GM18868 (cell line): ENCODE measurements at regions not wholly inside any gene's neighbourhood (a gene's known extent, or its start where the extent isn't known, plus 50 kb on each side); places are given as distances from the start of the nearest gene placed in this dataset.

Experiments
- ATAC-seq: cut with Tn5 transposase; IDR thresholded peaks from one replicate; pipeline ENCODE4 v1.9.1; 2021; ENCODE audit warnings: mild to moderate bottlenecking, moderate library complexity; ENCODE audit not compliant: unreplicated experiment

DNA sequence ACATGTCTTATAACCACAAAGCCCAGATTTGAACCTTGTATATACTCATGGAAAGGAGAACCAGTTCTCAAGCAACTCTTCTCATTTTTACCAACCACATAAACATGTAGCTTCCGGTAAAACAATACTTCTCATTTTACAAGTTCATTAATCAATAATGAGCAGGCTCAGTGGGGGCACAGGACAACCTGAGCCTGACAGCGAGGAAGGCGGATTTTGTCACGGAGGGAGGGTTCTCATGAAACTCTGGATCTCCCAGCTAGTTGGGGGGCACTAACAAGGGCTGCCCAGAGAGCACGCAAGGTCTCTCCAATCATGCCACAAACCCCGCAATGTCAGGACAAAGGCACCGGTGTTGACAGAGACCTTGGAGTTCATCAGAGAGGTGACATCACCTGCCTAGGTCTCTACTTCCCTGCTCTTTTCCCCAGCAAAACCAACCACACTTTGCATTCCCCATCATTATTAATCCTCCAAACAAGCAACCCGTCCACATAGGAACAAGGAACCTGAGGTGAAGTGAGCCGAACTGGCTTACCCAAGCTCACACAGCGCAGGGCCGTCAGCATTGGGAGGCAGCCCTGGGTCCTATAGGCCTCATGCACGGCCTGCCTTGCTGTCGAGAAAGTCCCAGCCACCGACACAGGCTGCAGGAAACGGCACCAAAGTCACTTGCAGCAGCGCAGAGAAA lies 192.1 kb upstream of the KLF14 start:
- no peak for ATAC-seq

DNA sequence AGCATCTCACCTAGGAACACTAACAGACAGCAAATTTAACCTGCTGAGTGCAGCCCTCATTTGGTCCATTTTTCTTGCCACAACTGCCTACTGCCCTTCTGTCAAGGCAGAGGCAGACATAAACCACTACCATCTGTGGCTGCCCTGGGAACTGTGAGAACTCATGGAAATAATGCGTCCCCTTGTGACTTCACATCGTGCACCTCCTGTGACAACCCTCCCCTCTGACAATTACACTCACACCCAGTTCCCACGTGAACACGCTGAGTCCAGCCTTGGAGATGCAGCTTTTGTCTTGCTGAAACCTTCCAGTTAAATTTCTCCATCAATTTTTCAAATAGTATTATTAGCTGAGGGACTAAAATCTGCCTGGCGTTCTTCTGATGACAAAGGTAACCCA lies 193.1 kb upstream of the KLF14 start:
- ATAC-seq, result no peak

DNA sequence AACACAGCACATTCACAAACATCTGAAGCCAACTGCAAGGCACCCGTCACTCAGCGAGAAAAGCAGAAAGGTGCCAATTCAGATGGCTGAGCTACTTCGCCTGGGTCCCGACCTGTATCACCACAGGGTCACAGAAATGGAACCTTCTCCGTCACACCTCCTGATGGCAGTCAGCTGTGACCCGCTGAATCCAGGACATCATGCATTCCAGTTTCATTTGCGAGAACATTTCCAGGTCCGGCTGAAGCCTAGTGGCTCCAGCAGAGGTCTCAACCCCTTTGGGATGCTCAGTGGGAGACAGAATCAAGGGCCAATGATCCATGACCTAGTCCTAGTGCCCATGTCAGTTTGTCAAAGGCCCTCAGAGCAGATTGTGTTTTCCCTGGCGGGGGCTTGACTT lies 193.6 kb upstream of the KLF14 start:
- ATAC-seq, result no peak

DNA sequence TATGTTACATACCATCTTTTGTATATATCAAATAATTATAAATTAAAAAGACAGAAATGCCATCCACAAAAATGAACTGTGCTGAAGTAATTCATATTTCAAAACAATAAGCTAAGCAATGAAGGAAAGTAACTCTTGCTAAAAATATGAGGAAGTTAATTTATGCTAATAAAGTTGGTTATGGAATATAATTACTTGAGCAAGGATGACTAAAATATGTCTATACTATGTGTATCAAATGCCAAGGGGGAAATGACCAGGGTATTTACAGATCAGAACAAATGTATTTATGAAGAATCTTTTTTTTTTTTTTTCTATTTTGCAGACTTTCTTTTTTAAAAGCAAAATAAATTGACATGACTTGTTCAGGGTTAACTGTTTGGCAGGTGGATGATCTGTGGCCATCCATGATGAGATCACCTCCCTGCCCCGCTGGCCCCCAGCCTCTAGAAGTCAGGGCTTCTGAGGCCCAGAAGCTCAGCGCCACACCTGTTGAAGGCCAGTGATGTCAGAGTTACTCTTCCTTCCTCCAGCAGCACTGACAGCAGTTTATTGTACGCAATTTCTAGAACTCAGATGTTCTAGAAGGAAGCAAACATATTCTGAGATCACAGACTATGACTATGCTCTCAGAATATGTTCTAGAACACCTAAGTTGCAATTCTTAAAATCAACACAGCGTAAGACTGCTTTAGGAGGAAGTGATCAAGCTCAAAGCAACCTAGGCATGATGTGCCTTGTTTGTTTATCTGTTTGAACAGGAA lies 196.1 kb upstream of the KLF14 start:
- no peak for ATAC-seq

DNA sequence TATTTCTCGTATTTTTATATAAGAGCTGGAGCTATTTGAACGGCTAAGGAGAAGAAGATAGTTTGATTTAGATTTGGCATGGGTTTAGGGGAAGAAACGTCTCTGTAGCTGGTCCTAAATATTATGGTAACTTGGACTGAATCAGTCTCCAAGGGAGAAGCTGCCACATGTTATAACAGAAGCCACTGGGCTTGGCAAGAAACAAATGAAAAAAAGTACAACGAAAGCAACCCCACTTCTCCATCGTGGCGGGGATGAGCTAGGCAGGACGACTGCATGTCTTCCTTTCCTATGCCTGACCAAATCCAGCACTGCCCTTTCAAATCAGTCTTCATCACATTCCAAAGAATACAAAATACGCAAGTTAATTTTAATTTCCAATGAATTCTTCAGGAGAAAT lies 196.7 kb upstream of the KLF14 start:
- ATAC-seq, result no peak

DNA sequence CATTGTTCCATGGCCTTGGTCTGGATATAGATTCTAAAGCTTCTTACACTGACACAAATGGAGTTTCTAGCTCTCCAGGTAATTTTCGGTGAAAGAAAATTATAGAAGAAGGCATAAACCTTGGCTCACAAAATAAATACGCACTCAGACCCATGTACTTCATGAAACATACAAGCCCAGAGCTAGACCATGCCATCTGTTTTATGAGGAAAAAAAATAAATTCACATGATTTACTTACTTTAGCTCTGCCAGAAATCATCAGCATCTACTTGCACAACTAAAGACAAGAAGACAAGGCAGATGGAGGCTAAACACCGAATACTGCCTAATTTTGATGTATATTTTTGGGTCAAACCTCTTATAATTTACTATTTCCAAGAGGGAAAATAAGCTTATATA lies 197.4 kb upstream of the KLF14 start:
- ATAC-seq, result no peak

DNA sequence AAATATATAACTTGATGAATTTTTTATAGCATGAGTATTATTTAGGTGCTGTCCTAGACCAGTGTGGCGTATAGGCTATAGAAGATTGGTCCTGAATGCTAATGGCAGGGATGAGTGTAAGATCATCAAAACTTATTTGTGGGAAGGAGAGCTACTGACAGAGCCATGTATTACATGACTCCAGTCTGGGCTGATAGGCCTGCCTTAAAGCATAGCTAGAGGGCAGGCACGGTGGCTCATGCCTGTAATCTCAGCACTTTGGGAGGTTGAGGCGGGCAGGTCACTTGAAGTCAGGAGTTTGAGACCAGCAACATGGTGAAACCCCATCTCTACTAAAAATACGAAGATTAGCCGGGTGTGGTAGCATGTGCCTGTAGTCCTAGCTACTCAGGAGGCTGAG lies 198.1 kb upstream of the KLF14 start:
- no peak for ATAC-seq

DNA sequence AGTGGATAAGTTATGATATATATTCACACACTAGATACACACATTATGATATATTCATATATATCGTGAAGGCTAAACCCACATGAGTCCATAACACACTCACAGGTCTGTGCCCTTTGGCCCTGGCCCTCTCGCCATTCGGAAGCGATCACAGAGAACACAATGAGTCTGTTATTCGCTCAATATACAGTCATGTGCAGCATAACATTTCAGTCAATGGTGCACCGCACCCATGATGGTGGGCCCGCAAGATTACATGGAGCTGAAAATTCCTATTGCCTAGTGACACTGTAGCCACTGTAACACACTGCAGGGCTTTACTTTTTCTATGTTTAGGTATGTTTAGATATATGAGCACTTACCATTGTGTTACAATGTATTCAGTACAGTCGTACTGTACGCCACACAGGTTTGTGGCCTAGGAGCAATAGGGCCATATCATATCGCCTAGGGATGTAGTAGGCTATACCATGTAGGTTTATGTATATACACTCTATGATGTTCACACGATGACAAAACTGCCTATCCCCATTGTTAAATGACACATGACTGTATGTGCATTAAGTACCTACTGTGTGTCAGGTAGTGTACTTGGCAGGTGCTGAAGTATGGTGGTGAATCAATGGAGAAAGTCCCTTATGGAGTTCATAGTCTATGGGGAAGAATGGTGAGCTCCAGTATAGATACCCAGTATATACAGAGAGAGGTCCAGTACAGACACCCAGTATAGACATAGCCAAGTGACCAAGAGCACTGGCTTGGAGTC lies 198.8 kb upstream of the KLF14 start:
- no peak for ATAC-seq

DNA sequence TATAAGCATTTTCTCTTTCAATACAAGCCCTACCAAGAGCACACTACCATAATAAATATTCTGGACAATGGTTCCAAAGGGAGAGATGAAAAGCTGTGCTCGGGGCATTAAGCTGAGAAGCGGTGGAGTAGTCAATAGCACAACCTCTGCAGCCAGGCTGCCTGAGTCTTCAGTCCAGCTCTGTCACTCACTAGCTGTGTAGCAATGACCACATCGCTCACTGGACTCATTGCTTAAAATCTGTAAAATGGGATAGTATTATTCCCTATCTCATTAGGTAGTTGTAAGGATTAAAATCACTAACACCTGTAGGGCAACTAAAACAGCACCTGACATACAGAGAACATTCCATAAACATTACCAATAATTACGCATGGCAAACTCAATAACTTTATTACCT lies 199.9 kb upstream of the KLF14 start:
- ATAC-seq, result no peak

DNA sequence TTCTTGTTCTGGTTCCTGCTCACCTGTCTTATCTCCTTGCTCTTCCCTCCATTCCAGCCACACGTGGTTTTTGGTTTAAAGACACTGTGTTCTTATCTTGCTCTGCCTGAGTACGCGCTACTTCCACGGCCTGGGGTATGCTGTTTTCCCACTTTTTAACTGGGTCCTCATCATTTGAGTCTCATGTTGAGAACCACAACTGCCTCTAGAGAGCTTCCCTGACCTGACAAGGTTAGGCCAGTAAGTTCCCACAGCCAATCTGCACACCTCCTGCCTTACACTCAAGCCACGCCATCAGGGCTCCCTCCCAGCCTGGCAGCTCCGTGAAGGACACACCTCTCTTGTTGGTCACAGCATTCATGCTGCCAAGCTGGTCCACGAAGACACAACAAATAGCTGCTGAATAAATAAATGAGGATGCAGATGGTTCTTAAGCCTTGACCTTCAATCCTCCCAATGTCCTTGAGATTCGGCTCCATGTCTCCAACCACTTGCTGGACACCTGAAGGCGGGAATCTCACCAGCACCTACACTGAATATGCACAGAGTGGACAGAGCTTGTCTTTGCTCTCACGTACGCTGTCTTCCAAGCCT lies 201.7 kb upstream of the KLF14 start:
- no peak for ATAC-seq

DNA sequence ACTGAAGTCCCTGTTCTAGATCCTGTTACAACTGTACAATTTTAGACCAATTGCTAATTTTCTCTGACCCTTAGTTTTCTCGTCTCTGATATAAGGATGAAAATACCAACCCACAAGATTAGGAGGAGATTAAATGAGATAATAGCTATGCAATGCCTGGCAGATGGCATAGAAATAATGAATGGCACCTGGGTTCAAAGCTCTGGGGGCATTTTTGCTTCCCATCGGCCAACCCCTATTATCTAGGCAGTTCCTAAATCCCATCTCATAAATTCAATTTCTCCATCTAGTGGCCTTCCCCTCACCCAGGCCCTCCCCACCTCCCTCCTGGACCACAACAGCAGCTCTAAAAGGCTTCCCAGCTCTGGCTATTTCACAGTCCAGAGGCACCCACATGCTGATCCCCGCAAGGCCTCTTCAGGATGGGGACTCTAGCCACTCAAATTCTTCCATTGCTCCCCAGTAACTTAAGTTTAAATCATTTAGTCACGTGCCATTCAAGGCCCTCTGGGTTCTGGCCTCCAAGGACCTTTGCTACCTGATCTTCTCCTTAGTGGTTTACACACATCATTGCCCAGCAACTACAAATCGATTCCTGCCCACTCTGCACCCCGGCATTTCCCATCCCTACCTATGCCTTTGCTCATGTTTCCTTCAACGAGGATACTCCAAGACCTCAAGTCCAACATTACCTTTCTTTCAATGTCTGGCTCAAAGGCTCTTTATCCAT lies 202.4 kb upstream of the KLF14 start:
- ATAC-seq, result no peak

DNA sequence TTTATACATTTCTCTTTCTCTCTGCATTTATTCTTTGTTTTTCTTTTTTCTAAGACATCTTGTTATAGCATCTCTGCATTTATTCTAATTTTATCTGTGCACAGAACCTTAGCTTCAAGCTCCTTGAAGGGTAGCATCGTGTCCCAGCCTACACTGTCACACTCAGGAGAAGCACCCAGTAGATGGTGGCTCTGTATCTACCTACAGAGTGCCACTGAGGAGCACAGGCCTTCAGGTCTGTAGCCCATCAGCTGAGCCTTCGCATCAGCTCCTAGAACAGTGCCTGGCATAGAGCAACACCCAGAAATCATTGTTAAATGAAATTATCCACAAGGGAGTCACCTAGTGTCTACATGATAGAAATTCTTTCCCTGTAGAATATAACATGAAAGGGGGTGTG lies 203.0 kb upstream of the KLF14 start:
- no peak for ATAC-seq

DNA sequence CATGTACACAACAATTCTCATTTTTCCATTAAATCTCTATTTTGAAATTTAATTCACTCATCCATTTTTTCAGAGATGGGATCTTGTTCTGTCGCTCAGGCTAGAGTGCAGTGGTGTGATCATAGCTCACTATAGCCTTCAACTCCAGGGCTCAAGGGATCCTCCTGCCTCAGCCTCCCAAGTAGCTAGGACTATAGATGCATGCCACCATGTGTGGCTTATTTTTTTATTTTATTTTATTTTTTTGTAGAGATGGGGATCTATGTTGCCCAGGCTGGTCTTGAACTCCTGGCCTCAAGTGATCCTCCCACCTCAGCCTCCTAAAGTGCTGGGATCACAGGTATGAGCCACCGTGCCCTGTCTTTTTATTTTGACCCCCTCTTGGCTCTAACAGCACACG lies 203.8 kb upstream of the KLF14 start:
- no peak for ATAC-seq

DNA sequence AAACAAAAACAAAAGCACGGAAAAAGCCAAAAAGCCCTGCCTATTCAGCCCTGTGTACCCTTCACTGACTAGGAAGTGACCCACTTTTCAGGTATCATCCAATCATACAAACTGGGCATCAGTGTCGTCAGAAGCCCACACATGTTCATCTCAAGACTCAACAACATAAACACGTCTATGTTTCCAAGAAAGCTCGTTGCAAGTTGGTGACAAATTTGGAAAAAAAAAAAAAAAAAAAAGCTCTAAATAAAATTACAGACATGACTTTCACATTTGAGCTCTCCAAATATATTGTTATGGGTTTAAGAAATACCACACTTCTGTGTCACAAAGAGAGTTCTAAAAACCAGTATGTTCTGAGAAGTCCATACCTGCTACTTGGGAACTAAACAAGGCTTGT lies 204.7 kb upstream of the KLF14 start:
- no peak for ATAC-seq

DNA sequence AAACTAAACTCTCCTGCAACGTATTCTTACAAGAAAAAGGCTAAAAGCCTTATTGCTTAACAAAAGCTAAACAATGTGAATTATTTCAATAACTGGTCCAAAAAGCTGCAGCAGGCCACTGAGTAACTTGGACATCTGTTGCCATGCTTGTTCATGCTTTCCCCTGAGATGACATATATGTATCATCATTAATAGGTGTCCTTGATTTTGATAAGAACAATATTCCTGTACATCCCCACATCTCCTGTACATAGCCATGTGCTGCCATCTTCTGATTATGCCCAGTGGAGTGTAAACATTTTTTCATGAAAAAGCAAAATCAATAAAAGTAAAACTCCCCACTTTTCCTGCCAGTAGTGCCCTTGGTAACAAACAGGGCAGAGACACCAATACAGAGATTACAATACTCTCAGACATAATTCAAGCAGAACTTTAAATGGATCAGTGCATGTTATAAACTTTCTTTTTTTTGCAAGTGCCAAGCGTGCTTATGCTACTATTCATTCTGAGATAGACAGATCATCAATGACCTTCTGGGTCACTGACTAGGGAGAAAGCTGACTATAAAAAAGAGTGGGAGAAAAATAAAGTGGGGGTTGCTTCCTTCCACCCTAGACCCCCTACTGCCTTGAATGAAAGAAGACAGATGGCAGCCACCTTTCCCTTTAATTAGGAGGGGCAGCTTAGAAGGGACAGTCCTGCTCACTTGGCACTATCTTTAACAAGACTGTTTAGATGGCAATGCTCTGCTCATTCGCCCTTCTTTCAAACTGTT lies 205.5 kb upstream of the KLF14 start:
- no peak for ATAC-seq

DNA sequence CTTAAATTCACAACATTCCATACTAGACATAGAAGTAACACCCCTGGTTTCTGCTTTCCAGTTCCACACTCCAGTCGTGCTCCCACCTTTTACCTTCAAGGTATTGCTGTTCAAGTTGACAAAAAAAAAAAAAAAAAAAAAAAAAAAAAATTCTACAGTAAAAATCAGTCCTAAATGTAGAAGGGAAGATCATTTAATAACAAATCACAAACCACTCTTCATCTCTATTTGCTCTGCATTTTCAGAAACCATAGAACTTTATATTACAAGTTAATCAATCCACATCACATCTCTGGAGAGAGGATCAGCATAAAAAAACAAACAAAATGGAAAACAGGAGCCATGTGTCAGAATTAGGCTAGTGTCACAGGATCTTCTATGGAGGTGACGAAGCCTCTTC lies 206.3 kb upstream of the KLF14 start:
- no peak for ATAC-seq

DNA sequence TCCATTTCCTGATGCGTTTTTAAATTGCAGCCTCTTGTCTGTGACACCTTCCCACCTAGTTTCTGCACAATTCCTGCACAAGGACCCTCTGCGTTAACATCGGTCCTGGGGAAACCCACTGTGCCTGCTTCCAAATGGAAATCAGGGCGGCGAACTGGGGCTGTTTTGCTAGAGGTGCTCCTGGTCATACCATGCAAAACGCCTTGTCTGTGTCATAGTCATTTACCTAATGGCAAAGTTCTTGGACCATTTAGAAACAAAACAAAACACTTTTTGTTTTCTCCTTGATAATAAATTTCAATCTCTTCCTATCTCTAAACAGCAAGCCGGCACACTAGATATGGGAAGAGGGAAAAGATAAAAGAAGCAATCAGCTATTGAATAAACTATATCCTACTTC lies 206.9 kb upstream of the KLF14 start:
- no peak for ATAC-seq

DNA sequence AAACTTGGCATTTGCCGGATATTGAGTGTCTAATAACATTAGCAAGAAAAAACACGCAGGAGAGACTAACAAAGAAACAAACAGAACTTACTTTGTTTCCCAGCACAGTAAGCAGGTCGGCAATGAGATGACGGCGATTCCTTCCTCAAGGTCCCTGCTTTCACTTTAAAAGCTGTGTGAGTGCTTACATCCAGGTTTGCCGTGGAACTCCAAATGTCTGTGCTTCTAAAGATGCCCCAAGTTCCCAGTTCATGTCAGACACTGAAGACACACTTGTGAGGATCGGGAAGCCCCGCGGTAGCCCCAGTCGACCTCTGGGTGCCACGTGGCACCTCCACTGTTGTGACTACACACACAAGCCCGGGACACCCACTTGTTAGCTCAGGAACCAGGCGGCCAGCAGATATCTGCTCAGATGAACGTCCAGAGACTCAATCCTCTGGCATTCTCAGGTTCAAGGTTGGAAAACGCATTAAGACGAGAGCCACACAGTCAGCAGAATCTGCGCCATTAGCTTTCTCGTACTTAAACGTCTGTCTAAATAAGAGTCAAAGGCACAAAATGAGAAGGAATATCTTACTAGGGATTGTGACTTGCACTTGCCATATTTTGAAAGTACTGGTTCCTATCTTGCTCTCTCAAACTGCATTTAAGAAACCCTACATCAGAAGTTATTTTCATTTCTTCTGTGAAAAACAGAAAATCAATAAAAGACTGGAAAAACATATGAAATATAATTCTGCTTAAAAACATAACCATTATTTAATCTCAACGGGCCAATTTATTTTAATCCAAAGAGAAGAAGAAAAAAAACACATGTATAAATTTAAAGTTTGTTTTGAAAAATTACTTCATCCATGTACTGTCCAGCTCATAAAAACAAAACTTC lies 207.6 kb upstream of the KLF14 start:
- no peak for ATAC-seq
